ENCODE measurements at regions not wholly inside any gene's neighbourhood (a gene's known extent, or its start where the extent isn't known, plus 50 kb on each side); places are given as distances from the start of the nearest gene placed in this dataset.

GRCh38 chr4:148717988-148718387 is 275.8 kb upstream of the NR3C2 start:
- Histone ChIP-seq H3K23me2 (ENCODE audit: low read depth, low read length) (no peaks in the 10 kb centered on the region), H3K27me3 (replicated peaks in 1 of 4; ENCODE audit: control insufficient read depth in 3 of 4, extremely low read depth in 1 of 4, insufficient read depth in 3 of 4, low read length in 3 of 4) (no peaks in the 10 kb centered on the region), H2BK15ac (ENCODE audit: low read length) (no peak overlapping the region), H2BK120ac (replicated peaks; ENCODE audit: low read depth, low read length) (no peak overlapping the region), H3K56ac (replicated peaks; ENCODE audit: insufficient read length, low read depth, low read length) (no peak overlapping the region), H3K4me2 (ENCODE audit: insufficient read depth in 1 of 2, low read depth in 2 of 2, low read length in 2 of 2) (no peak overlapping the region), H4K5ac (ENCODE audit: insufficient read length, low read depth, low read length) (no peak overlapping the region), H2BK12ac (ENCODE audit: low read depth, low read length) (no peak overlapping the region), H4K20me1 (replicated peaks in 1 of 2; ENCODE audit: control insufficient read depth in 1 of 2, insufficient read depth in 2 of 2, low read length in 2 of 2) (no peaks in the 10 kb centered on the region), H3K4ac (replicated peaks; ENCODE audit: insufficient read length, low read depth, low read length) (no peak overlapping the region), H3K9me3 (ENCODE audit: insufficient read depth in 2 of 2, low read depth in 1 of 2, low read length in 1 of 2) (no peaks in the 10 kb centered on the region), H2AK5ac (ENCODE audit: low read depth, low read length) (no peak overlapping the region), H3K27ac (ENCODE audit: low read depth, low read length) (no peak overlapping the region), H3K18ac (ENCODE audit: extremely low read depth, low read length) (no peak overlapping the region), H4K8ac (ENCODE audit: extremely low read depth, insufficient read depth, low read length) (no peak overlapping the region), H3K4me3 (ENCODE audit: extremely low read depth in 1 of 4, insufficient read depth in 2 of 4, low read depth in 3 of 4, low read length in 4 of 4) (no peak overlapping the region), H2BK5ac (ENCODE audit: low read depth, low read length) (no peak overlapping the region), H3K14ac (ENCODE audit: insufficient read length) (no peak overlapping the region), H2AFZ (ENCODE audit: low read length) (no peak overlapping the region), H3K36me3 (ENCODE audit: control insufficient read depth in 2 of 4, insufficient read depth in 4 of 4, low read length in 3 of 4) (no peaks in the 10 kb centered on the region), H3K79me2 (ENCODE audit: control insufficient read depth in 1 of 2, insufficient read depth in 2 of 2, low read length in 2 of 2) (no peaks in the 10 kb centered on the region), H3K9ac (replicated peaks in 1 of 4; ENCODE audit: extremely low read depth in 1 of 4, low read depth in 3 of 4, low read length in 3 of 4) (no peak overlapping the region), H2BK20ac (ENCODE audit: low read length) (no peak overlapping the region), H3K79me1 (ENCODE audit: low read depth, low read length) (no peaks in the 10 kb centered on the region), H3K4me1 (replicated peaks in 1 of 4; ENCODE audit: control insufficient read depth in 3 of 4, insufficient read depth in 4 of 4, low read length in 3 of 4) (peaks cover 0 to 6% (median 0%) of the 10 kb centered on the region in 4 experiments; a peak in 1 of 7 replicates), H3K23ac (ENCODE audit: insufficient read length) (no peak overlapping the region), H4K91ac (replicated peaks; ENCODE audit: insufficient read length, low read length) (no peak overlapping the region)
- DNase-seq (ENCODE audit: low read depth in 1 of 2, low spot score in 2 of 2) (no peak), FAIRE-seq (no peak)
- 100% methylated on average over 2 of the region's 2 CpGs; no CpG with 5 or more reads in 1 of the 2 experiments for WGBS, 2 experiments (ENCODE audit: extremely low coverage in 1 of 2, insufficient coverage in 1 of 2, insufficient read length in 1 of 2, insufficient replicate concordance in 2 of 2, low coverage in 1 of 2, low lambda C conversion rate in 2 of 2, missing lambda C conversion rate in 1 of 2)
- TF ChIP-seq MAFK (IDR thresholded peaks at IDR 0.05; ENCODE audit: low read depth, low read length) (no peak), HDAC6 (IDR thresholded peaks at IDR 0.05; ENCODE audit: low read depth, low read length) (no peak), SP4 (IDR thresholded peaks at IDR 0.05; ENCODE audit: low read length) (no peak), BCL11A (IDR thresholded peaks at IDR 0.05; ENCODE audit: low read depth in 2 of 2, low read length in 2 of 2) (no peak), SAP30 (IDR thresholded peaks at IDR 0.05; ENCODE audit: insufficient read depth, insufficient replicate concordance, low read length) (no peak), CBX5 (IDR thresholded peaks at IDR 0.05; ENCODE audit: low read depth, low read length) (no peak), E2F6 (IDR thresholded peaks at IDR 0.05) (no peak), SIN3A (conservative IDR thresholded peaks at IDR 0.05 in 1 of 2, IDR thresholded peaks at IDR 0.05 in 1 of 2; ENCODE audit: low read depth in 1 of 2, low read length in 2 of 2) (no peak), FOSL1 (IDR thresholded peaks at IDR 0.05; ENCODE audit: insufficient read depth, low read depth, low read length) (no peak), BACH1 (IDR thresholded peaks at IDR 0.05; ENCODE audit: low read length) (no peak), ASH2L (IDR thresholded peaks at IDR 0.05; ENCODE audit: low read length) (no peak)
- POLR2A ChIA-PET (ENCODE audit: partially characterized antibody) = no interaction called here
- CTCF ChIA-PET (ENCODE audit: partially characterized antibody) = interaction anchor here (0.9 kb wide), 1 partner anchor 13 kb away, joined by 3 read pairs; no protein-coding TSS in a partner anchor

Data from H1 (cell line).